DMS153 treated with DMSO at 0.1 percent for 48 hours (cell line): ENCODE measurements at regions not wholly inside any gene's neighbourhood (a gene's known extent, or its start where the extent isn't known, plus 50 kb on each side); places are given as distances from the start of the nearest gene placed in this dataset.

Source experiments
- DNase-seq: peaks from one replicate; lab custom pipeline; 2025; ENCODE audit not compliant: unreplicated experiment; lab: John Stamatoyannopoulos, UW

- no peak for DNase-seq
Measured at GRCh38 chr2:55102056-55102812, 52.0 kb upstream of the RTN4 start.

GRCh38 chr2:55101466-55101865, 51.2 kb upstream of the RTN4 start:
- DNase-seq: no peak

- DNase-seq: no peak
Measured at GRCh38 chr2:55099878-55100820, 49.9 kb upstream of the RTN4 start.
